GOT3 (cell line): ENCODE measurements at regions not wholly inside any gene's neighbourhood (a gene's known extent, or its start where the extent isn't known, plus 50 kb on each side); places are given as distances from the start of the nearest gene placed in this dataset.
"Not testable (repeated sequence)": the region's sequence is repeated elsewhere in the genome, so short reads cannot be mapped to it uniquely, and the experiment has no call there.

Experiments
- DNase-seq: peaks from one replicate; lab custom pipeline; 2025; ENCODE audit warnings: mixed read lengths; lab: John Stamatoyannopoulos, UW

GRCh38 chr5:82603033-82603987, 325.2 kb upstream of the RPS23 start:
- no peak for DNase-seq

DNA sequence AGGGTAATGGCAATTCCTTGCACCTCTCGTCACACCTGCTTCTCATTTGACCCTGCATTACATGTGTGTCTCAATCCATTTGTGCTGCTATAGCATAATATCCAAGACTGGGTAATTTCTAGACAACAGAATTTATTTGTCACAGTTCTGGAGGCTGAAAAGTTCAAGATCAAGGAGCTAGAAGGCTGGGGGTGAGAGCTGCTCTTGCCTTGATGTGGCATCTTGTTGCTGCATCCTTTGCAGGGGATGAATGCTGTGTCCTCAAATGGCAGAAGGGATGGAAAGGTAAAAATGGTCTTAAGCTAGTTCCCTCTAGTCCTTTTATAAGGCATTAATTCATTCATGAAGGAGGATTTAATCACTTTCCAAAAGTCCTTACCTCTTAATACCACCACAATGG, 323.7 kb upstream of the RPS23 start:
- DNase-seq = no peak

- DNase-seq = no peak
Observed at GRCh38 chr5:82601077-82601476, 322.9 kb upstream of the RPS23 start.

DNA sequence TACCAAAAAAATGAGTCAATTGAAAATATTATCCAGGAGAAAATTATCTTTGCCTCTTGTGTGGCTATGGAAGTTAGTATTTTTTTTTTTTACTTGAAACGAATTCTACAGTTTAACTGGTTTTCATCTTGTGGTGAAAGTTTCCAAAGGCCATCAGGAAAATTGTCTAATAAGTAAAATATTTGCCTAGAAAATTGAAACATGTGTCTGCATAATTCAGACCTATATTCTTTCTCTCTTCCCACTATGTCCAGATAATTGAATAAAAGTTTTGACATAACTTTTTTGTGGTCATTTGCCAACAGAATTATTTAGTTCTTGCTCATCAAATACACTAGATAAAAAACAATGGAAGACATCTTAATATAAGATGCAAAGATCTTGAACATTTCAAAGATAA, 321.5 kb upstream of the RPS23 start:
- DNase-seq = no peak

DNA sequence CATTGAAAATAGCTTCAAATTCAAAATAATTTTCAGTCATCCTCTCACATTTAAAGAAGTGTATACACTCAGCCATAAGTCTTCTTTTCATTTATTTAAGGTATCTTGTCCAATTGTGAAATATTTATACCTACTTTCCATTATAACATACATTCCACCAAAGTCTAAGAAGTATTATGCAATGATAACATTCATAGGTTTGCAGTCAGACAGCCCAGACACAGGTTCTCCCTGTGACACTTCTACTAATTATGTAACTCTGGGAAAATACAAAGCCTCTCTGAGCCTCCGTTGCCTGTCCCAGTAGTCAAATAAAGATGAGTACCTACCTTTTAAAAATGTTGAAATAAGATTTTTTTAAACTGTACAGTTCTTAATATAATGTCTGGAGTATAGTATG, 320.9 kb upstream of the RPS23 start:
- no peak for DNase-seq

DNA sequence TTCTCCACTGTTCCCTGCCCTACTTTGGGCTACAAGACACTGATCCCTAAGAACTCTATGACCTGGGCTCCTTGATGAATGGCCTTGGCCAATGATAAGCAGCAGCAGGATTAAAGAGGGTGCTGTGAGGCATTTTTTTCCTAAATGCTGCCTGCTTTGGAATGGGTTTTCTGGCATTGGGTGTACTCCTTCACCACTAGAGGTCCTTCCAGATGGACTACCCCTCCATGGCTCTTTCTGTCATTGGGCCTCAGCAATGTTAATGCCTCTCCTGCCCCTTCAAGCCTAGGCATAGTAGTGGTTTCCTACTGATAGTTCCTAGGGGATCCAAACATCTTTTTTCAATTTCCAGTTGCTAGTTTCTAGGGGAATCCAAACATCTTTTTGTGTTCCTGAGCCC, 319.3 kb upstream of the RPS23 start:
- DNase-seq = no peak

GRCh38 chr5:82596451-82596850, 318.3 kb upstream of the RPS23 start:
- no peak for DNase-seq

DNA sequence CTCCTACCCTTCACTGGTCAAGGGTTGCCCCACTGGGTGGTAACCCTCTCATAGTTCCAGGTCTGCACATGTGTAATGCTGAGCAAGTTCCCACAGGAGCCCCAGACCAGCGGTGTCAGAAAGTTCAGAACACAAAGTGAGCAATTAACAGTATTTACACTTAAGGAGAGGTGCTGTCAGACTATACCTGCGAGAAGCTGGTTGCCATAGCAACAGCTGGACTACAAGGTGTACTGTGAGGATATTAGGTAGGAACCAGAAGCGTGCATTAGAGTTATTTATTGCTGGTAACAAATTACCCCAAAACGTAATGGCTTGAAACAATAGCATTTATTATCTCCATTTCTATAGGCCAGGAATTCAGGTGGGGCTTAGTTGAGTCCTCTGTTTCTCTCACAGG, 317.0 kb upstream of the RPS23 start:
- no peak for DNase-seq

DNA sequence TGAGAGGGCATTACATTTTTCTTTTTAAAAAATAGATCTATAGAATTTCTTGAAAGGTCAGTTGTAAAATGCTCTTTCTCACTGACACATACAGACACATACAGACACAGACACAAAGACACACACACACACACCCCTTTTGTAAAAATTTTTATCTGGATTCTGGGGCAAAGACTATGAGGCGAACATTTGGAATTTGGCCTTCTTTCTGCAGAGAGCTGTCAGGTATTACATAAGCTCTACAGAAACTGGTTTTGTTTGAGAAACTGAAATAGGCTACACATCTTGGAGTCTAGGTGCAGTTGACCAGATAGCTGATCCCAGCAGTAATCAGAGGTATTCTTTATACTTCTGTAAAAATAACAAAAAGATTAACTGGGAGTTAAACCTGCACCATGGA, 315.9 kb upstream of the RPS23 start:
- DNase-seq = no peak

- no peak for DNase-seq
Observed at GRCh38 chr5:82593481-82593880, 315.3 kb upstream of the RPS23 start.

DNA sequence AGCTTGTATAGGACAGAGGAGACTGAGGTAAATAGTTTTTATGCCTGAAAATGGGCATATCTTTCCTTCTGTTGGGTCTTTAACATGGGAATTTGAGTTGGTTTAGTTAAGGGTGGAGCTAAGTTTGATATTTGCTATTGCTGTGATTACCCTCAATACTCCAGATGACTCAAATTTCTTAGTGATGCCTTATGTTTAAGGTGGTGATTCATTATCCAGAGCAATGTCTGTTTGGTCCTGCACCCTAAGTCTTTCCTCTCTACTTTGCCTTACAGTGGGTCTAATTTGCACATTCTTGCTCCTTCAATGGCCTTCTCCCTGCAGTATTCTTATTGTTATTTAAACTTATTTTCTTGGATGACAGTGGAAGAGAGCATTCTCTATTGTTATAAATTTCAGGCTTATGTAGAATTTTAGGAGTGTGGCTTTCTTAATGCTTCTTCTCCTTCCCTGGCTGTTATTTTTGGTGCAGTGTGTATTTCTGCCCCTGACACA, 312.9 kb upstream of the RPS23 start:
- no peak for DNase-seq

- no peak for DNase-seq
Observed at GRCh38 chr5:82590112-82590511, 312.0 kb upstream of the RPS23 start.

DNA sequence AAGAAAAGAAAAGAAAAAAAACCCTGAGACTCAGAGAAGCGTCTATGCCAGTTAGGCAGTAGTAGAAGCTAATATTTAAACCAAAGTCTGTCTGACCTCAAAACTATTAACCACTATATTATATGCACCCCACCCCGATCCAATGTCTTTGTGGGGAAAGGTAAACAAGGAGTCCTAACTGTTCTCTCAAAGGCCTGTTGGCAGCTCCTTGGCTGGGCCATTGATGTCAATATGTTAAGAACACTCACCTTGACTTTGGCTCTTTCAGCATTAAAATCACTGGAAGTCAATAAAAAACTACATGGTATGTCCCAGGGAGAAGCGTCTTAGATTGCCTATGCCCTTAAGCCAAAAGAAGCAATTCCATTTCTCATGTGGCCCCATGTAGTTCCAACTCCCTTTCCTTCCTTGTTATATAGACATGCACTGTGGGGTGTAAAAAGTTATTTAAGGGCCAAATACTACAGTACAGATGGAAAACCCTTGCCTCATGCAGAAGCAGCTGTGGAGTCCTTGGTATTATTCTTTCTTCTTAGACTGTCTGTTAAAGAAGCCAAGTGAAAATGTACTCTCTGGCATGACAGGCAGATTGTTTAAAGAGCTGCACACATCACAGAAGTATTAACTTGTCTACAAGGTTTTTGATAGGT, 308.6 kb upstream of the RPS23 start:
- DNase-seq = no peak

GRCh38 chr5:82586181-82586580, 308.0 kb upstream of the RPS23 start:
- no peak for DNase-seq

DNA sequence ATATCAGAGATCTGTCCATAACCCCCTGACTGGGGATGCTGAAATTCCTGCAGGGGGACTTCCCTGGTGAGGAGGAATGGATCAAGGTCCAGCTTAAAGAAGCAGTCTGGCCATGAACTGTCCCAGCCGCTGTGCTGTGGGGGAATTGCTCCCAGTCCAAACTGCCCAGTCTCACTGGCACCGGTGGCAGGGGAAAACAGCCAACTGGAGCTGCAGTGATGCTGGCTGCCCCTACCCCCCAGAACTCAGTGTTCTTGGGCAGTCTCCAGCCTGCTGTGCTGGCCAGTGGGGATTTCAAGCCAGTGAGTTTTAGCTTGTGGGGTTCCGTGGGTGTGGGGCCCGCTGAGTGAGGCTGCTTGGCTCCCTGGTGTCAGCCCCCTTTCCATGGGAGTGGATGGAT, 306.5 kb upstream of the RPS23 start:
- no peak for DNase-seq

GRCh38 chr5:82583331-82583730, 305.2 kb upstream of the RPS23 start:
- DNase-seq = not testable (repeated sequence)

GRCh38 chr5:82564963-82565362, 286.8 kb upstream of the RPS23 start:
- DNase-seq = no peak

DNA sequence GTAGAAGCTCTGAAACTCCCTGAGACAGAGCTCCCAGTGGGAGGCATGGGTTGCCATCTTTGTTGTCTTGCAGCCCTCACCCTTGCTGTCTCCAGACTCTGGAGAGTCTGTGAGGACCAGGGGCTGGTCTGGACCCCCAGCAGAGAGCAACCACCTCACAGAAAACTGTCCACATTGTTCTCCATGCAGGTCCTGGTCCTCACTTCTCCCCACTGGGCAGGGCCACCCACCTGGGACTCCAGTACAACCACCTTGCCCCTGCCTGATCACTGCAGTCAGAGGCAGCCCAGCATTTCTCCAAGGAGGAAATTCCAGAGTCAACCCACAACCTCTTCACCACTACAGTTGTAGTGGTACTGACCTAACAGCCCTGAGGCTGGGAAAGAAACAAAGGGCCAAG, 285.6 kb upstream of the RPS23 start:
- no peak for DNase-seq

- DNase-seq = no peak
Observed at GRCh38 chr5:82562696-82563240, 284.6 kb upstream of the RPS23 start.

- no peak for DNase-seq
Observed at GRCh38 chr5:82561797-82562196, 283.6 kb upstream of the RPS23 start.

GRCh38 chr5:82560969-82561368, 282.8 kb upstream of the RPS23 start:
- no peak for DNase-seq

GRCh38 chr5:82560561-82560960, 282.4 kb upstream of the RPS23 start:
- no peak for DNase-seq

DNA sequence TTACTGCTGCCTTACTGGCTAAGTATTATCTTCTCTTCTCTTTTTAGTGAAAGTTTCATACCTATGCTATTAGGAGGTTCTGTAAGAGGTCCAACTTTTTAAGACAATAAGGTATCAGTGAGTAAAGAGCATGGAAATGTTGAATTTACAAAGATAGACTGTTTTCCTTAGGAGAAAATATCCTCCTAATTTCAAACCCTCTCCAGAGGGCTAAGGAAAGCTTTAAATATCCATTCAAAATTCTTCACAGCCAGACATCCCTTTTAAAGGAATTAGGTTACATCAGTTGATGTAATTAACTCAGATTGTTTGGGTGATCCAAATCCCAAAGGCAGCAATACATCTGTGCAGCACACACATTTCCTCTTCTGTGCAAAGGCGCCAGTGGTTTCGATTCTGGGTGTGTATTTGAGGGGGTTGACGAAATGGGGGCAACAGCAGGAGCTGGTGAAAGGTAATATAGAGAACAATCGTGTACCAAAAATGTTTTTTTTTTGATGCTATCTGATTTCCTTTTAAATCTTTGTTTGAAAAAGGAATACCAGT, 273.8 kb upstream of the RPS23 start:
- DNase-seq = no peak
